ENCODE measurements at regions not wholly inside any gene's neighbourhood (a gene's known extent, or its start where the extent isn't known, plus 50 kb on each side); places are given as distances from the start of the nearest gene placed in this dataset.

GRCh38 chr5:68380078-68380477 is 164.5 kb downstream of the PIK3R1 start:
- no peak for DNase-seq

GRCh38 chr5:68381060-68381459 is 165.5 kb downstream of the PIK3R1 start:
- peak; percentile 23 for DNase-seq

- DNase-seq = no peak
These were observed 166.4 kb downstream of the PIK3R1 start for GRCh38 chr5:68381909-68382308.

- no peak for DNase-seq
These were observed 167.1 kb downstream of the PIK3R1 start for GRCh38 chr5:68382640-68383039.

GRCh38 chr5:68383888-68384310 is 168.3 kb downstream of the PIK3R1 start:
- DNase-seq = no peak

GRCh38 chr5:68384936-68385594 is 169.5 kb downstream of the PIK3R1 start:
- no peak for DNase-seq

GRCh38 chr5:68385936-68386335 is 170.4 kb downstream of the PIK3R1 start:
- DNase-seq = no peak

- DNase-seq = no peak
These were observed 171.7 kb downstream of the PIK3R1 start for GRCh38 chr5:68387074-68387796.

GRCh38 chr5:68389618-68390017 is 174.1 kb downstream of the PIK3R1 start:
- no peak for DNase-seq

- DNase-seq = no peak
These were observed 177.1 kb downstream of the PIK3R1 start for GRCh38 chr5:68392617-68393016.

- DNase-seq = no peak
These were observed 179.7 kb downstream of the PIK3R1 start for GRCh38 chr5:68395302-68395701.

GRCh38 chr5:68395926-68396511 is 180.5 kb downstream of the PIK3R1 start:
- no peak for DNase-seq

GRCh38 chr5:68396722-68397121 is 181.2 kb downstream of the PIK3R1 start:
- DNase-seq = no peak

- no peak for DNase-seq
These were observed 182.7 kb downstream of the PIK3R1 start for GRCh38 chr5:68398146-68398812.

- DNase-seq = no peak
These were observed 187.7 kb downstream of the PIK3R1 start for GRCh38 chr5:68403301-68403700.

- DNase-seq = no peak
These were observed 188.7 kb downstream of the PIK3R1 start for GRCh38 chr5:68404246-68404645.

GRCh38 chr5:68405026-68405684 is 189.6 kb downstream of the PIK3R1 start:
- no peak for DNase-seq

- no peak for DNase-seq
These were observed 190.5 kb downstream of the PIK3R1 start for GRCh38 chr5:68405784-68406743.

- no peak for DNase-seq
These were observed 191.2 kb downstream of the PIK3R1 start for GRCh38 chr5:68406767-68407241.

GRCh38 chr5:68407311-68408239 is 192.0 kb downstream of the PIK3R1 start:
- DNase-seq = no peak

Data from CD4-positive, alpha-beta T cell treated with Interleukin-12 subunit alpha and Interleukin-12 subunit beta, for 1 hour (primary cell).